Activated naive CD4-positive, alpha-beta T cell treated with anti-CD3 and anti-CD28 coated beads, Interleukin-2, amount 10 ng/mL, durations not matched to agents 7 days and 5 days (primary cell): ENCODE measurements at regions not wholly inside any gene's neighbourhood (a gene's known extent, or its start where the extent isn't known, plus 50 kb on each side); places are given as distances from the start of the nearest gene placed in this dataset.

Experiments
- CTCF ChIA-PET: fragments of 350-600 bp; sonication (Branson Sonifier 250); formaldehyde crosslinking; loops from one replicate; lab custom pipeline; 2021; ENCODE audit warnings: antibody characterized with exemption; lab: Charles Lee
- DNase-seq: peaks from one replicate; pipeline ENCODE4 v3.0.0-alpha.2; 2020
- H3K27ac Mint-ChIP-seq: one replicate; pipeline ENCODE4 v1.8.0; 2021; ENCODE audit warnings: mild to moderate bottlenecking, moderate library complexity, mixed read lengths
- H3K27me3 Mint-ChIP-seq: one replicate; pipeline ENCODE4 v1.8.0; 2021; ENCODE audit warnings: mild to moderate bottlenecking, mixed read lengths
- H3K36me3 Mint-ChIP-seq: one replicate; pipeline ENCODE4 v1.8.0; 2021; ENCODE audit warnings: mixed read lengths
- H3K4me1 Mint-ChIP-seq: one replicate; pipeline ENCODE4 v1.8.0; 2021; ENCODE audit warnings: mixed read lengths
- H3K4me3 Mint-ChIP-seq: one replicate; pipeline ENCODE4 v1.8.0; 2021; ENCODE audit warnings: mild to moderate bottlenecking, moderate library complexity, mixed read lengths
- H3K9me3 Mint-ChIP-seq: one replicate; pipeline ENCODE4 v1.8.0; 2021; ENCODE audit warnings: mixed read lengths

DNA sequence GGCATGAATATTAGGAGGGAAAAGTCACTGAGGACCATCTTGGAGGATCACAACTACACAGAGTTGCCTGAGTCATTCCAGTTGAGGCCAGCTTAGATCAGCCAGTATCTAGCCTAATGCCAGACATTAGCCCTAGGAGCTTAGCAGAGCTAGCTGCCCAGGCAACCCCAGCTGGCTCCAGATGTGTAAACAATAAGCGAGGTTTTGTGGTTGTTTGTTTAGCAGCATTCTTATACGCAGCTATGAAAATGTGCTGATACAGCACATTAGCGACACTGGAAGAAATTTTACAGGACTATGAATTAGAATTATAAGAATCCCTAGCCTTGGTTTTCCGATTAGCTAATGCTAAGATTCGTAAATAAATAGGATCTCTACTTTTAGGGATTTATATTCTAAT, 59.3 kb downstream of the BTBD3 start:
- no peaks in the 10 kb centered on the region for H3K4me1 Mint-ChIP-seq
- H3K27ac Mint-ChIP-seq = no peak overlapping the region
- H3K27me3 Mint-ChIP-seq = peaks cover 2% of the 10 kb centered on the region
- DNase-seq = no peak
- no peak overlapping the region for H3K4me3 Mint-ChIP-seq
- H3K9me3 Mint-ChIP-seq = no peaks in the 10 kb centered on the region
- no peaks in the 10 kb centered on the region for H3K36me3 Mint-ChIP-seq
- CTCF ChIA-PET = no interaction called here

DNA sequence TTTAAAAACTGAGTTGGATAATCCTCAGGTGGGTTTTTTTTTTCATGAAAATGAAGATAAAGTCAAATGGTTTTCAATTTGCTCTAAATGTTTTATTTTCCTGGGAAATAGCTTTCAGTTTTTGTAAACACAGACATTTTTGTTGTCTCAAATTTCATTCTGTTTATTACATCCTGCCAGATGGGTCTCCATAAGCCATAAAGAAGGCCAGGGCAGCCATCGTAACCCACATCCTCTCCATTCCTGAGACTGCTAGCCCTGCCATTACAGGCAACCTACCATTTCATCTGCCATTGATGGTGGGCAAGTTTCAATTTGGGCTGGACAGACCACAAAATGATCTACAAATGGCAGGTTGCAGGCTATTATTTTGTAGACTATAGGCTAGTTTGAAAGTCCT, 60.8 kb downstream of the BTBD3 start:
- Mint-ChIP-seq H3K9me3 (no peaks in the 10 kb centered on the region), H3K27ac (no peak overlapping the region), H3K4me3 (no peak overlapping the region), H3K4me1 (no peaks in the 10 kb centered on the region), H3K36me3 (no peaks in the 10 kb centered on the region), H3K27me3 (no peaks in the 10 kb centered on the region)
- DNase-seq = no peak
- CTCF ChIA-PET = no interaction called here

GRCh38 chr20:11979306-11979990, 61.8 kb downstream of the BTBD3 start:
- Mint-ChIP-seq H3K9me3 (no peaks in the 10 kb centered on the region), H3K27me3 (peaks cover 4% of the 10 kb centered on the region), H3K36me3 (no peaks in the 10 kb centered on the region), H3K4me3 (no peak overlapping the region), H3K4me1 (no peaks in the 10 kb centered on the region), H3K27ac (no peak overlapping the region)
- CTCF ChIA-PET = no interaction called here
- DNase-seq = no peak

GRCh38 chr20:11980263-11980662, 62.6 kb downstream of the BTBD3 start:
- no peak overlapping the region for H3K27ac Mint-ChIP-seq
- CTCF ChIA-PET = no interaction called here
- no peaks in the 10 kb centered on the region for H3K36me3 Mint-ChIP-seq
- no peaks in the 10 kb centered on the region for H3K9me3 Mint-ChIP-seq
- DNase-seq = no peak
- peaks cover 4% of the 10 kb centered on the region for H3K27me3 Mint-ChIP-seq
- no peaks in the 10 kb centered on the region for H3K4me1 Mint-ChIP-seq
- H3K4me3 Mint-ChIP-seq = no peak overlapping the region

DNA sequence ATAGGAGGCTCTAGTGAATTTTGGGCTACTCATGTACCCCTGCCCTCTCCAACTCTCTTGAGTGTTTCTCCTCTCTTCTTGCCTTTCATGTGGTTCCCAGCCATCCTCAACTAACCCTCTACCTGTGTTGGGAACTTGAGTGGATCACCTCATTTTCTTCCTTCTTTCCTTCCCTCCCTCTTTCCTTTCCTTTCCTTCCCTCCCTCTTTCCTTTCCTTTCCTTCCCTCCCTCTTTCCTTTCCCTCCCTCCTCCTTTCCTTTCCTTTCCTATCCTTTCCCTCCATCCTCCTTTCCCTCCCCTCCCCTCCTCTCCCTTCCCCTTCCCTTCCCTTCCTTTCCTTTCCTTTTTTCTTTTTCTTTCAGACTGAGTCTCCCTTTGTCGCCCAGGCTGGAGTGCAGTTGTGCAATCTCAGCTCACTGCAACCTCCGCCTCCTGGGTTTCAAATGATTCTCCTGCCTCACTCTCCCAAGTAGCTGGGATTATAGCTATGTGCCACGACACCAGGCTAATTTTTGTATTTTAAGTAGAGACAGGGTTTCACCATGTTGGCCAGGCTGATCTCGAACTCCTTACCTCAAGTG, 63.8 kb downstream of the BTBD3 start:
- Mint-ChIP-seq H3K4me1 (no peaks in the 10 kb centered on the region), H3K27ac (no peak overlapping the region), H3K36me3 (no peaks in the 10 kb centered on the region), H3K9me3 (no peaks in the 10 kb centered on the region), H3K4me3 (no peak overlapping the region), H3K27me3 (peaks cover 4% of the 10 kb centered on the region)
- DNase-seq = no peak
- CTCF ChIA-PET = no interaction called here

DNA sequence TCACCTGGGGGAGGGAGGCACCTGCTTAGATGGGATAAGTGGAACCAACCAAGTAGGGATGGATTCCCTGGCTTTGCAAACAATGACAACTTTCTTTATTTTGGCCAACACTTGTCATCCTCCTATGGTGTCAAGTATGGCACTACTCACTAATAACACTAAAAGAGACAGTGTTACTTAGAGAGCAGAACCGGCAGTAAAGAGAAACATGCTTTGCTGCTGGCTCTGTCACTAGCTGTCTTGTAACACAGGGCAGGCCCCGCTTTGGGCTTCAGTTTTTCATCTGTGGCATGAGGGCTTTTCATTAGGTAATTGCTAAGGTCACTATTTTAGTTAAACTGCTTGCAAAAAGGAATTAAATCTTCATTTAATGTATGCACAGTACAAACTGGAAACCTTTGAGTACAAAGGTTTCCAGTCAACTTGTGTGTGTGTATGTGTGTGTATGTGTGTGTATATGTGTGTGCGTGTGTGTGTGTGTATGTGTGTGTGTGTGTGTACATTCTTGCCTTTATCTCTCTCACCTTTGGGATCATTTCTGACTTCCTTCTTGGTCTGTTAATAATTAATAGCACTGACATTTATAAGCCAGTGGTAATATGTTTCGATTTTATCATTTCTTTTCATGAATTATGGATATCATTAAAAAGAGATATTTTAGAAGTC, 64.7 kb downstream of the BTBD3 start:
- no peaks in the 10 kb centered on the region for H3K36me3 Mint-ChIP-seq
- DNase-seq = no peak
- peaks cover 4% of the 10 kb centered on the region for H3K27me3 Mint-ChIP-seq
- H3K27ac Mint-ChIP-seq = no peak overlapping the region
- CTCF ChIA-PET = no interaction called here
- no peak overlapping the region for H3K4me3 Mint-ChIP-seq
- H3K4me1 Mint-ChIP-seq = no peaks in the 10 kb centered on the region
- H3K9me3 Mint-ChIP-seq = no peaks in the 10 kb centered on the region

GRCh38 chr20:11982955-11983470, 65.3 kb downstream of the BTBD3 start:
- H3K27me3 Mint-ChIP-seq = peaks cover 4% of the 10 kb centered on the region
- DNase-seq = no peak
- CTCF ChIA-PET = no interaction called here
- H3K4me3 Mint-ChIP-seq = no peak overlapping the region
- H3K36me3 Mint-ChIP-seq = no peaks in the 10 kb centered on the region
- no peaks in the 10 kb centered on the region for H3K9me3 Mint-ChIP-seq
- H3K27ac Mint-ChIP-seq = no peak overlapping the region
- H3K4me1 Mint-ChIP-seq = no peaks in the 10 kb centered on the region

- no peaks in the 10 kb centered on the region for H3K4me1 Mint-ChIP-seq
- H3K36me3 Mint-ChIP-seq = no peaks in the 10 kb centered on the region
- no peak for DNase-seq
- H3K9me3 Mint-ChIP-seq = no peaks in the 10 kb centered on the region
- H3K4me3 Mint-ChIP-seq = no peak overlapping the region
- H3K27ac Mint-ChIP-seq = no peak overlapping the region
- peaks cover 4% of the 10 kb centered on the region for H3K27me3 Mint-ChIP-seq
- CTCF ChIA-PET = no interaction called here
Observed at GRCh38 chr20:11986954-11987353, 69.3 kb downstream of the BTBD3 start.

- Mint-ChIP-seq H3K27ac (no peak overlapping the region), H3K36me3 (no peaks in the 10 kb centered on the region), H3K9me3 (no peaks in the 10 kb centered on the region), H3K4me3 (no peak overlapping the region), H3K4me1 (no peaks in the 10 kb centered on the region), H3K27me3 (peaks cover 4% of the 10 kb centered on the region)
- DNase-seq = no peak
- CTCF ChIA-PET = no interaction called here
Observed at GRCh38 chr20:11987526-11987925, 69.8 kb downstream of the BTBD3 start.

- Mint-ChIP-seq H3K9me3 (no peaks in the 10 kb centered on the region), H3K36me3 (no peaks in the 10 kb centered on the region), H3K27ac (no peak overlapping the region), H3K4me3 (no peak overlapping the region), H3K27me3 (peaks cover under 1% of the 10 kb centered on the region), H3K4me1 (no peaks in the 10 kb centered on the region)
- CTCF ChIA-PET = no interaction called here
- DNase-seq = no peak
Observed at GRCh38 chr20:11989018-11989771, 71.5 kb downstream of the BTBD3 start.

DNA sequence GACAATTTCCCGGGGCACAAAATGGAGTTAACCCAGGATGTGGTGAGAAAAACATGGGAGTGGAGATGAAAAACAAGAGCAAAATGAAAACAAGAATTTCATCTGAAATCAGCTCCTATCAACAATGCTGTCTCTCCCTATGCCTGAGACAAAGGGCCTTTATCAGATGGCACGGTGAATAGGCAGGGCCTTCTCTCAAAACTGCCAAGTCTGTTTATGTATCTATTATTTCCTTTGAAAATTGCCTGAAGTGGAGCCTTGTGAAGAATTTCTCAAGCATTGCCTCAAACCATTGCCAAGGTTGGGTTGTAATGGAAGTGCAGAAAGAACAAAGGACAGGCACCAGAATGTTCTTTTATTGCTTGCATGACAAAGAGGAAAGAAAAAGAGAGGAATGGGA, 74.7 kb downstream of the BTBD3 start:
- Mint-ChIP-seq H3K27me3 (no peaks in the 10 kb centered on the region), H3K36me3 (no peaks in the 10 kb centered on the region), H3K27ac (no peak overlapping the region), H3K4me3 (no peak overlapping the region), H3K9me3 (peaks cover 2% of the 10 kb centered on the region), H3K4me1 (no peaks in the 10 kb centered on the region)
- no peak for DNase-seq
- CTCF ChIA-PET = no interaction called here

DNA sequence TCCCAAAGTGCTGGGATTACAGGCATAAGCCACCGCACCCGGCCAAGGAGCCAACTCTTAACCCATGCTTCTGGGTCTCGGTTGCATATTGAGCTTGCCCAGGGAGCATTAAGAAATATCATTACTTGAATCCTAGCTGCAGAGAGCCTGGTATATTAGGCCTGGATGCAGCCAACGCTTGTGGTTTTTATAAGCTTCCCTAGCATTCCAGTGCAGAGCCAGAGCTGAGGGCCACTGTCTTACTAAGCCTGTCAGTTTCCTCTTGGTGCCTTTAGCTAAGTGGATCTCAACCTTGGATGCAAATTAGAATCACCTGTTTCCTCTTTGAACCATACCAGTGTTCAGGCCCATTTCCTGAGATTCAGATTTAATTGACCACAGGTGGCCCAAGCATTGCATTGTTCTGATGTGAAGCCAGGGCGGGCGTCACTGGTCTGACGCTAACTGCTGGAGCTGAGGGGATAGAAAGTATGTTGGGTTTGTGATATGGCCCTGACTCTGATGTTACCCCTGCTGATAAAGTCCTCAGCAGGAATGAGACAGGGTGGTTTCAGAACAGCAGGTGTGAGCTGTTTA, 76.3 kb downstream of the BTBD3 start:
- DNase-seq = no peak
- Mint-ChIP-seq H3K27ac (no peak overlapping the region), H3K4me1 (no peaks in the 10 kb centered on the region), H3K36me3 (no peaks in the 10 kb centered on the region), H3K27me3 (no peaks in the 10 kb centered on the region), H3K9me3 (peaks cover 2% of the 10 kb centered on the region), H3K4me3 (no peak overlapping the region)
- CTCF ChIA-PET = no interaction called here

DNA sequence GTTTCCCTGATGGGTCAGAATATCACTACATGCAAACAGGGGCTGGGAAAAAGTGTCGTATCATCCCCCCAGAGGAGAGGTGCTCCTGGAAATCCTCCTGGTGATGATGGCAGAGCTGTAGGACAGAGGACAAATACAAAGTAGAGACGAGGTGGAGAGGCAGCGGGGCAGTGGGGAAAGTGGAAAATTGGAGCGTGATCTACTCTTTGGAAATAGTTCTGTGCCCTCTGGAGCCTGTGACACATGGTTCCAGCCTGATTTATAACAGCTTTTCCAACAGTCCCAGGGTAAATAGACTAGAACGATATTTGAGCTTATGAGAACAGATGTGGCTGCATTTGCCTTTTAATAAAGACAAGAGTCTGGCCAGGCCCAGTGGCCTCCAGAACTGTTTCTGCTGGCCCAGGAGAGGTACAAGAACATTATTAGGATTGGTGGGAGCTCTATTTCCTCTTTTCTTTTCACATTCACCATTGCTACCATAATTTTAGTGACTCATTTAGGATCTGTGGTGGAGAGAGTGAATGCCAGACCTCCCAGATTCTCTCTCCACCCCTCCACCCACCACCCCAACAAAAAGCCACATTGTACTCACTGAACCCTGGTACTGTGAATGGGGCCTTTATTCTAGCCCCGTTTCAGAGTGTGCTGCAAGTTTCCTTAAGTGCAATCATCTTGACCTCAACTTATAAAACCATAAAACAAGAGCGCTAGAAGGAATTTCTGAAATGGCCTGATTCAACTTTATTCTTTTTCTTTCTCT, 78.3 kb downstream of the BTBD3 start:
- H3K27me3 Mint-ChIP-seq = no peaks in the 10 kb centered on the region
- H3K27ac Mint-ChIP-seq = no peak overlapping the region
- H3K36me3 Mint-ChIP-seq = no peaks in the 10 kb centered on the region
- H3K9me3 Mint-ChIP-seq = peaks cover 2% of the 10 kb centered on the region
- H3K4me1 Mint-ChIP-seq = no peaks in the 10 kb centered on the region
- CTCF ChIA-PET = interaction anchor here (0.6 kb wide), 1 partner anchor 80 kb away, joined by 3 read pairs; no protein-coding TSS in a partner anchor
- no peak for DNase-seq
- no peak overlapping the region for H3K4me3 Mint-ChIP-seq
